Fibroblast of skin of scalp (primary cell): ENCODE measurements at regions not wholly inside any gene's neighbourhood (a gene's known extent, or its start where the extent isn't known, plus 50 kb on each side); places are given as distances from the start of the nearest gene placed in this dataset.

Experiments
- DNase-seq: peaks from one replicate; pipeline ENCODE4 v3.0.0-alpha.2; 2013

DNA sequence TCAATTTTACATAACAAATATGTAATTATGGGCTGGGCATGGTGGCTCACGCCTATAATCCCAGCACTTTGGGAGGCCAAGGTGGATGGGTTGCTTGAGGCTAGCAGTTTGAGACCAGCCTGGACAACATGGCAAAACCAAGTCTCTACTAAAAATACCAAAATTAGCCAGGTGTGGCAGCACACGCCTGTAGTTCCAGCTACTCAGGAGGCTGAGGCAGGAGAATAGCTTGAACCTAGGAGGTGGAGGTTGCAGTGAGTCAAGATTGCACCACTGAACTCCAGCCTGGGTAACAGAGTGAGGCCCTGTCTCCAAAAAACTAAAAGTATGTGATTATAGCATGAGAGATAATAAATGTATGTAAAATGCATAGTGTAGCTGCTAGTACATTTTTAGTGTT, 229.0 kb downstream of the PPARGC1A start:
- DNase-seq, result no peak

DNA sequence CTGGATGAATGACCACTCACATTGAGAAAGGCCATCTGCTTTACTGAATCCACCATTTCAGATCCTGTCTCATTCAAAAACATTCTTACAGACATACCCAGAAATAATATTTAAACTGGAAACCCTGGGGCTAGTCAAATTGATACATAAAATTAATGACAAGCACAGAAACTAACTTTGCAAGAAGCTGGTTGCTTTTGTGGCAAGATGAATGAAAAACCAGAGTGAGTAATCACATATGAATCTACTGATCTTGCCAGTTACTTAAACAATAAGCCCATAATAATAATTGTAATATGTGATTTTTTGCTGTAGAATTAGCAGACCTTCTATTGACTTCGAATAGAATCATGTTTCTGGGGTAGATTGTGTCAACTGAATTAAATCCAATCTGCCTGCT, 235.1 kb downstream of the PPARGC1A start:
- peak; percentile 6 for DNase-seq

DNA sequence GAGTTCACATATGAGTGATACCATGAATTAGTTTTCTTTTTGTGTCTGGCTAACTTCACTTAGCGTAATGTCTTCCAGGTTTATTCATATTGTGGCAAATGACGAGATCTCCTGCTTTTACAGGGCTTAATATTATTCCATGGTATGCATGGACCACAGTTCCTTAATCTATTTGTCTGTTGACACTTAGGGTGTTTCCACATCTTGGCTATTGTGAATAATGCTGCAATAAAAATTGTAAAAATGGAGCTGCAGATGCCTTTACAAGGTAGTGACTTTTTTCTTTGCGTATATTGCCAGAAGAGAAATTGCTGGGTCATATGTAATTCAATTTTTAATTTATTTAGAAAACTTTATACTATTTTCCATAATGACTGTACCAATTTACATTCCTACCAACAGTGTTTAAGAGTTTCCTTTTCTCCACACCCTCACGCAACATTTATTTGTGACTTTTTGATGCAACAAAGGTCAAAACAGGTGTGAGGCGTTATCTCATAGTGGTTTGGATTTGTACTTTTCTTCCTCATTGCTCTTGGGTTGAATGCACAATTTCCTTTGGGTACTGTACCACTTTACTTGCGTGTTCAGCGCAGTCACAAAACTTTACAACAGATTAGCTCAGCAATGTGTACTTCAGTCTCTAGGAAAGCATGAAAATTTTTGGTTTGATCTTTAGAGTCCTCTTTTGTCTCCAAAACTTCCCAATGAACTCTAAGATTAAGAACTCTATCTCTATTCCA, 240.8 kb downstream of the PPARGC1A start:
- no peak for DNase-seq

DNA sequence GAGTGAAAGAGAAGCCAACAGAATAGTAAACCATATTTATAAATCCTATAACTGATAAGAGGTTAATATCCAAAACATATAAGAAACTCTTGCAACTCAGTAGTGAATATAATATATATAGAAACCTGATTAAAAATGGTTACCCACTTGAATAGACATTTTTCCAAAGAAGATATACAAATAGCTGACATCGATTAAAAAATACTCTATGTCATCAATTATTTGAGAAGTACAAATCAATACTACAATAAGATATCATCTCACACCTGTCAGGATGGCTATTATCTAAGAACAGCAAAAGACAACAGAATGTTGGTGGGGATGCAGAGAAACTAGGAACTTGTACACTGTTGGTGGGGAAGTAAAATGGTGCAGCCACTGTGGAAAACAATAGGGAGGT, 254.4 kb downstream of the PPARGC1A start:
- no peak for DNase-seq

DNA sequence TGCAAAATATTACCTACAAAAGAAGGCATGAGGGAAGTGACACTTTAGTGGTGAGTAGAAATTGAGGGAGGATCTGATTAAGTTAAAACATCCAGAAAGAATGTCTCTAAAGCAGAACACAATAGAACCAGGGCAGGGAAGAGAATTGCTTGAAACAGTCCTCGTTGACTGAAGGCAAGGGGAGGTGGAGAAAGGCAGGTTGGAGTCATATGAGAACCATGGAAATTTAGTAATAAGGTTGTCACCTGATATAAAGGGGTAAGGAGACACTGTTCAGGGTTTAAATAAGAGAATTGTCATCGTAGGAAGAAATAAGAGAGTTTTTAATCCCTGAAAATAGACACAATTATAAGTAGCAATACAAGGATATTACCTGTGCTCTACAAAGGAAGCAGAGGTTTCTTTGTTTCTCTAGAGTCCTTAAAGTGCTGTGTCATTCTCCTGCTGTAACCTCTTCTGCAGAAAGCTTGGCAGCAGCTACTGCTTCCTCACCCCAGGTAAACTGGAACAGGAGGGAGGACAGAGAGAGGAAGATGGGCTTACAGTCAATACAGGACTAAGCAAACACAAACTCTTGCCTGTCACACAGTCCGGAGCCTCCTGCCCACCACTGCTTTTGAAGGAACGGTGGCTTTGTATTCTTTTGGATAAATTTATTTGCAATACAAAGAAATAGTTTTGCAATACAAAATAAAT, 258.4 kb downstream of the PPARGC1A start:
- DNase-seq, result no peak

DNA sequence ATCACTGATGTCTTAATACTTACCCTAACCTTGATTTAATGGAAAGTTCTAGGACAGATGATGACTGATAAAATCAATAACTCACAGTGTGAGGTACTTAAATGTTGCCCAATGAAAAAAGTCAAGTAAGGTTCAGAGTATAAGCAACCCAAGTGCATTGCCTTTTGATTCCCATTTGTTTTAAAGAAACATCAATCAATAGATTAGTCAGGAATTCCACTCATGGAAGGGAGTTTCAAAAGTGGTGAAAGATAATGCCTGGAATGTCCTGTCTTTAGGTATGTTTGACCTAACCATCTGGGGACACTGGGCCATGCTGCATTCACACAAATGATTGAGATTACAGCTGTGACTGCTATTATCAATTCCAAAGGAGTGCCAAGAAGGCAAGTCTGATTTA, 259.7 kb downstream of the PPARGC1A start:
- DNase-seq, result no peak

DNA sequence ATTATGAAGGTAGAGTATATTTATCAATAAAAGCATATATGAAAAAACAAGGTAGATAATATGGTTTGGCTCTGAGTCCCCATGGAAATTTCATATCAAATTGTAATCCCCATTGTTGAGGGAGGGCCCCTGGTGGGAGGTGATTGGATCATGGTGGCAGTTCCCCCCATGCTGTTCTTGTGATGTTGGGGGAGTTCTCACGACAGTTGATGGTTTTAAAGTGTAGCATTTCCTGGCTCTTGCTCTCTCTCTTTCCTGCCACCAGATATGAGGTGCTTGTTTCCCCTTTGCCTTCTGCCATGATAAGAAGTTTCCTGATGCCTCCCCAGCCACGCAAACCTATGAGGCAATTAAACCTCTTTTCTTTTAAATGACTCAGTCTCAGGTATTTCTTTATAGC, 260.4 kb downstream of the PPARGC1A start:
- DNase-seq, result no peak

DNA sequence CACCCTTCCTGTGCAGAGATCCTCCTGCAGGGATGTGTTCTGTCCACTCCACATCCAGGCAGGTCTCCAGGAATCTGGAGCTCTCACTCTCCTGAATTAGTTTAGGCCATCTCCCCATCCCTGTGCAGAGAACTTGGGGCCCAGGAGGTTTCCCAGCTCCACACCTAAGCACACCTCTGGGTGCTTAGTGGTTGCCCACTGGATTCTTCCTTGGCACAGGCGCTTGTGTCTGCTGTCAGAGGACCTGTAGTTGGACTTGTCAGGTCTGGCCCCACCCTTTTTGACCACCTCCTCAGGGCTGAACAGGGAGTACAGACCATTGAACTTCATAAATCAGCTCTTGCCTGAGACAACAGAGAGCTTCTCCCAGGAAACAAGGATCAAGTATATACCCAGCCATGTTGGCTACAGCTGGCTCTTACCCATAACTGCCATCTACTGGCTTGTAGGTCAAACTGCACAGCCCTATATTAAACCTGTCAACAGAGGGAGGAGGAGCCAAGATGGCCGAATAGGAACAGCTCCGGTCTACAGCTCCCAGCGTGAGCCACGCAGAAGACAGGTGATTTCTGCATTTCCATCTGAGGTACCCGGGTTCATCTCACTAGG, 275.5 kb downstream of the PPARGC1A start:
- peak; percentile 31 for DNase-seq

DNA sequence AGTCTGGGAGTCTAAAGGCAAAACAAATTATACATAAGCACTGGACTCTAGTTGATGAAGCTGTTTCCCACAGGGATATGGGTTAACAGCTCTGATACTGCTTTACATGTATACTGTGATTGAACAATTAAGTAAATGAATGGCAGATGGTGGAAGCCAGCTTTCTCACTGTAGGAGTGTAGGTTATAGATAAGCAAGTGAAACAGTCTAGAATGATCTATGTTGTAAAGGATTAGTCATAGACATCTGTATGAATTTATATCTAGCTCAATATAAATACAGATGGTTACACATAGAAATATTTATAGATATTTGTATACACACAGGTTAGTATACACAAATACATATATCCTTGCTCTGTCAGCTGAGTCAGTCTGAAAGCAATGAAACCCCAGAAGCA, 276.1 kb downstream of the PPARGC1A start:
- DNase-seq, result no peak

DNA sequence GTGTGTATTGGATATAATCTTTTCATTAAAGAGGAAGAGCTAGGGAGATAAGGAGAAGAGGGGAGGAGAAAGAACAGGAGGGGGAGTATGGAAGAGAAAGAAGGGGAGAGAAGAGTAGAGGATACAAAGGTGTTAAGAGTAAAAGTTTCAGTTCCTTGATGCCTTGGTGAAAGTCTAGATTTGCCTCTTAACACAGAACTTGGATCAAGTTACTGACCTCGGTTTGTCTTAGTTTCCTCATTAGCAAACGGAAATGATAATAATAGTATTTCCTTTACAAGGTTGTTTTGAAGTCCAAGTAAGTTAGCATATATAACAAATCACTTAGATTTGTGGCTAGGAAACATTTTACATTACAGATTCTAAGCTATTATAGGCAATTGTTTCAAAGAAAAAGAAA, 287.1 kb downstream of the PPARGC1A start:
- DNase-seq, result no peak

DNA sequence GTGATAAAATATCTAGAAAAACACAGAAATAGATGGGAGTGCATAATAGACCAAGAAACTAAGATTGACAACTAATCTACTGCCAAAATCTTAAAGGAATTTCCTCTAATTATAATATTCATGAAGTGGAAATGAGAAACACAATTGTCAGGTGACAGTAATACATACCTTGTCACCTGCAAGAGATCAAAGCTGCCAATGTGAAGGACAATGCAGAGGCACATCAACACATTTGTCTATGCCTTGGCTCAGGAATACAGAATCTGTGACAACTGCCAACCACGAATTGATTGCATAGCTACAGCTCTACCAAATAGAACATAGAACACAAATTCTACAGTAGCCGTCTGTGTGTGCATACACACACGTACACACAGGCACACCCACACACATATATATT, 295.7 kb downstream of the PPARGC1A start:
- DNase-seq, result no peak

DNA sequence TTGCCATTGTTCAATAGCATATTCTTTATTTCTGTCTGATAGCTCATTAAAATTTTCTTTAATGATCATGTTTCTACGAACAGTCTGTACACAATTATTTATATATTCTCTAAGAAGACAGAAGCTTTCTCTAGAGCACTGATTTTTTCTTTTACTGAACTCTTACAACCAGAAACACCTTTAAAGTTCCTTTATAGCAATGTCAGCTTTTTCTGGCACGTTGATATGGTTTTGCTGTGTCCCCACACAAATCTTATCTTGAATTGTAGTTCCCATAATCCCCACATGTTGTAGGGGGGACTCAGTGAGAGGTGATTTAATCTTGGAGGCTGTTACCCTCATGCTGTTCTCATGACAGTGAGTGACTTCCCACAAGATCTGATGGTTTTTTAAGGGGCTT, 299.4 kb downstream of the PPARGC1A start:
- DNase-seq, result no peak

DNA sequence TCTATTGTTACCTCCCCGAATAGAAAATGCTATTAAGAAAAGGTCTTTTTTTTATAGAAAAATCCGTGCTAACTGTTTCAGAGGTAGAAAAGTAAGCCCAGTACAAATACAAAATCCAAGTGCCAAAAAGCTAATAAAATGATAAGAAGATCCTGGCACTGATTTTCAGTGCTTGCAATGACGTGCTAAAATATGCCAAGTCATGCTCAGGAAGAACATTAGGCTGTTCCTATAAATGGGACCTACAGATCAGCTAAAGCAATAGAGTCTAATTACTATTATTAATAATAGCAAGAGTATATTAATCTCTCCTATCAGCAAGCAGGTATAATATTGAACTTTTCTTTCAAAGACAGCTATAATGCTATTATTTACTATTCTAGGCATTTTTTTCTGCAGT, 305.8 kb downstream of the PPARGC1A start:
- no peak for DNase-seq

DNA sequence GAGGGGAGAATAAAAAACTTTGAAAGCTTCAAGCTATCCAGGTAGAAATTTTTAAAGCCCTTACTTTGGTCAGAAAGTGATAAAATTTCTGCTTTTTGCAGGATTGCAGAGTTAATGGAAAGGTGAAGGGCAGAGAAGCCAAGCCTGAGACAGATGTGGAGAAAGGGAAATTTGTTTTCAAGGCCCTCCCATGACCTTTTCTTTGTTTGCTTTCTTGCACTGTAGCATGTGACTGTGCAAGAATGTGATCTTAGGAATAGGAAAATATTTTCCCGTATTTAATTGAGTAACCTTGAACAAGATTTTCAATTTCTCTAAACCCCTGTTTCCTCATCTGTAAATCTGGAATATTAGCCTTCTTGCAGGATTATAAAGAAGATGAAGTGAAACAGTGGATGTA, 307.2 kb downstream of the PPARGC1A start:
- no peak for DNase-seq

DNA sequence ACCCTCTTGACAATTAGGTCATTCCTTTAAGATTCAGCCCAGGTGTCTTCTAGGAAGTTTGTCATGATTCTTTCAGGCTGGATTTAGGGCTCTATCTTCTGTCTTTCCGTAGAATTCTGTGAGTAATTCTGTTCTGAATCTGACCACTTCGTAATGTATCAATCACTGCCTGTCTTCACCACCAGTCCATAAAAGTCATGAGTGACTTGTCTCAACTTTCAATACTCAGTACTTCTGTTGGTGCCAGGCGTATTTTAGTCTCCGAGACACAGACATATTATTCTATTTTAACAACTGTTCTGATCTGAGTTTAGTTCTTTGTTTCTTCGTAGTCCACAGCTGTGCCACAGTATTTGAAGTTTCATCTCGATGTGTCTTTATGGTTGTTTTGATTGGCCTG, 310.7 kb downstream of the PPARGC1A start:
- DNase-seq, result no peak

DNA sequence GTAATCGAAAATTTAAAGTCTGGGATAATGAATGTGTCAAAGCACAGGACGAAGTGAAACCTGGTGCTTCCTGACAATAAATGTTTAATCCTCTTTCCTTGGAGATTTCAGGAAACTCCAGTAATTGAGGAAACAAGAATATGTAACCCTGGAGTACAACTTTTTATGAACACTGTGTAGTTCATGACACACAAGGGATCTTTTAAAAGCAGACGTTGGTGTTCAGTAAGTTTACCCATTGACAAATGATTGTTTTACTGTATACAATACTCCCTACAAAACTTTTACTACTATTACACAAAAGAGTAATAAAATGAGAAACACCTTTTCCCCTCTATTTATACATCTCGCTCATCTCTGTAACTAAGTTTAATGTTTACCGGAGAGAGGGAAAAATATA, 312.4 kb downstream of the PPARGC1A start:
- DNase-seq, result no peak

DNA sequence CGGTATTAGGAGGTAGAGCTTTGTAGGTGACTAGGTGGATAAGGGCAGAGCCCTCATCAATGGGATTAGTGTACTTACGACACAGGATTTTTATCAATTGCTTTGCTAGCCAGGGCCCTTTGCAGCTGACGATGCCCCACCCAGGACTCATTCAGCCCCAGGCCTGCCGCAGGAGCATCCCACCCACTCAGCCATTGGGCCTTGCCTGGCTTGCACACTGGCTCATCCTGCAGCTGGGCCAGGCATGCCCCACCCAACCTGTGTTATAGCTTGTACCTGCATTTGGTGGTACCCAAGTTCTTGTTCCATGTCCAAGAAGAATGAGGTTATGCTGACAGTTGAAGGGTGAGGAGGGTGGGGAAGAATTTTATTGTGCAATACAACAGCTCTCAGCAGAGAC, 317.5 kb downstream of the PPARGC1A start:
- no peak for DNase-seq

DNA sequence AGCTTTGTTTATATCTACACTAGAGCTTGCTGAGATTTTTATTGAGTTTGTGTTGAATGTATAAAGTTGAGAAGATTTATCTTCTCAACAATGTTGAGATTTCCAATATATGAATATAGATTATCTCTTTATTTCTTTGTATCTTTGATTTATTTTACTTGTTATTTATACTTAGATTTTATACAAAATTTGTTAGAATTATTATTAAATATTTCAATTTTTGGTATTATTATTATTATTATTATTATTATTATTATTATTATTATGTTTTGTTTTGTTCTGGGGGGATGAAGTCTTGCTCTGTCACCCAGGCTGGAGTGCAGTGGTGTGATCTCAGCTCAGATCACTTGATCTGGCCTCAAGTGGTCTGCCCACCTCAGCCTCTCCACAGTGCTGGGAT, 322.5 kb downstream of the PPARGC1A start:
- DNase-seq, result no peak

DNA sequence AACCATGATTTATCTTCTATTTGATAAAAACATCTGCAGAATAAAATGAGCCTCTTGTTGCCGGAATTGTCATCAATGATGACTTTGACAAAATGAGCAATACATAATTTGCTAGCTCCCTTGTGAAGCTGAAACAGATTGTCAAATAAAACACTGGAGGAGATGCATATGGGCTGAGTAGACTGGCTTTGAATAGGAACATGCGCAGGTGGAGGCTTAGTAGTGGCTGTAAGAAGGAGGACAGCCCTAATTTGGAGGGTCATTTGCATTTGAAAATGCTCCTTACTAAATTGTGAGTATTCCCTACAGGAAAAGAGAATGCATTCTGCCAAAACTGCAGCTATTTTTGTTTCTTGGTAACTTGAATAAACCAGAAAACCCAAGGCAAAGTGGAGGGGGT, 329.1 kb downstream of the PPARGC1A start:
- no peak for DNase-seq

DNA sequence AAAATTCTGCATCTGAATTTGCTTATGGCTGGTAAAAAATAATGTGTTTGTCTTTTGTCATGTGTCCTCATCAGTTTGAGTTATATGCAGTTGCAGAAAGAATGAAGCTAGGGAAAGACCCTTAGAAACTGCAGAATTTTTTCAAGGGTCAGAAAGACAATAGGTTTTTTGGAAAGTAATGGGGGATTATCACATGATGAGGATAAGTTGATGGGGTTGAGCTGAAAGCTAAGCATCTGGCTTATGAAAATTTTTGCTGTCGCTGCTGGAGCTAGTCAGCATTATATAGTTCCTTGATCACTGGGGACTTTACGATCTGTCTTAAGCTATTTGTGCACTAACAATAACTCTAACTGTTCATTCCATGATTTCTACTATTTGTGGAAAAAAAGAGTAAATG, 331.7 kb downstream of the PPARGC1A start:
- DNase-seq, result no peak

DNA sequence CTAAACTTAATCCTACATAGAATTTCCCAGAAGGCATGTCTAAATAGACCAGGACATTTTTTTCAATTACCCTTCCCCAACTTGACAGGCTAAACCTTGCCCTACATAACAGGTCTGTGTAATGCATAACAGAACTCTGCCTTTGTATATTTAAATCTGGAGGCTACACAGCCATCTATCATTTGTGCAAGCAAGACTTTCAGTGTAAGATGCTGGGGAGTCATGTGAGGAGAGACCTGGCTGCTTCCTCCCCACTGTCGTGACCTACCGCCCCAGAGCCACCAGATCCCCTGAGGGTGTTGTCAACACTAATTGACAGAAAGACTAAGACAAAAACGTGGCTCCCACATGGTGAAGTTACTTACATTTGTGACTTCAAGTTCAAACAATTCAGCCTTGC, 342.2 kb downstream of the PPARGC1A start:
- DNase-seq, result no peak

DNA sequence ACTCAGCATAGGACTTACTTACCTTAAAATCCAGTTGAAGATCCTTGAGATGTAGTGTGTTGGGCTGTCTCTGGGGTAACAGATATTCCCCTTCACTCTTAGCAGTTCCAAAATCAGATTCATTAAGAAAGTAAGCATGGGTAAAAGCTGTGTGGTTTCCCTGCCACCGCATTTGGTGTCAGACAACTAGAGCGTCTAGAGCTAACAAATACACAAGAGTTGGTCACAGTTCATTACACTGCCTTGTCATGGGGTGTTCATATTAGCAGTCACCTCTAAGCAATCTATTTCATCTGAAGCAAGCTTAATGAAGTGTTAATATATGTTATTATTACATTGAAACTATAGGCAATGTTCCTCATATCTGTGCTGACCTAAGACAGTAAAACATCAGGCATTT, 342.8 kb downstream of the PPARGC1A start:
- DNase-seq, result no peak

DNA sequence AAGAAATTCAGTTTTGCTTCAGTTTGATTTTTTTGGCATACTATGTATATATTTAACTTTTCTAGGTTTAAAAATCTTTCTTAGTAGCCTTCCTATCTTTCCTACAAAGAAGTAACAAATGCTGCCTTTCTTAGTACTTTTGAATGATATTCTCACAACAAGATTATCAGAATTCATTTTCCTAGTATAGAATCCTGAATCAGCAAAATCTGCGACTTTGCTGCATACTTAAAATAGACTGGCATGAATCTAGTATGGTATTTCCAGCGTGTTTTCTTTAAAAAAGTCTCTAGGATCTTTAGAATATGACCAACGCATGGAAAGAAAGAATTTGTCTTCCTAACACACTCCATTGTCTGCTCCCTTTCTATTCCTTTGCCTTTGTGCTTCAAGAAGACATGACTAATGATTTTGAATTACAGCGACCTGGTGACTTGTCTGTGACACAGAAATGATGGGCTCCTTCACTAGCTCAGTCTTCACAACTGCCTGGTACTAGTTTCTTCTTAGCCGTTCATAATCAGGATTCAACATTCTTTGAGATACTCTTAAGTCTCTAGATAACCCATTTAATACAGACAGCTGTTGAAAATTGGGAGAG, 349.8 kb downstream of the PPARGC1A start:
- no peak for DNase-seq

DNA sequence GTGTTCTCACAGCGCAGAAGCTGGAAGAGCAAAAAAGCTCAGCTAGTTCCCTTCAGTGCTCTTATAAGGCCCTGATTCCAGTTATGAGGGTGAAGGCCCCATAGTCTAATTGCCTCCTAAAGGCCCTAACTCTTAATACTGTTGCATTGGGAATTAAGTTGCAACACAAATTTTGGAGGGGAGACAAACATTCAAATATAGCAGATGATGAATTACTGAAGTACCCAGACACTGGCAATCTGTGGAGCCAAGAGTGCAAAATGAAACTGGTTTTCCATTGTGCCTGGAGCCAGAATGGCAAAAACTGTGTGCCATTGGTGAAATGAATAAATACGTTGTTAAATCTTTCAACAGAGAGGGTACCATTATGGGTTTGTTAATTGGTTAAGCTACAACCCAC, 356.0 kb downstream of the PPARGC1A start:
- no peak for DNase-seq
